ENCODE measurements at regions not wholly inside any gene's neighbourhood (a gene's known extent, or its start where the extent isn't known, plus 50 kb on each side); places are given as distances from the start of the nearest gene placed in this dataset.

- TF ChIP-seq CTCF (IDR thresholded peaks at IDR 0.05) (no peak), POLR2A (IDR thresholded peaks at IDR 0.05) (no peak)
Measured at GRCh38 chr20:6837730-6838129, 70.2 kb downstream of the BMP2 start.

Measured in Peyer's patch (tissue), 4 donors.